ENCODE measurements at regions not wholly inside any gene's neighbourhood (a gene's known extent, or its start where the extent isn't known, plus 50 kb on each side); places are given as distances from the start of the nearest gene placed in this dataset.

- POLR2A ChIA-PET (ENCODE audit: low non-redundant PET), result no interaction called here
- intact Hi-C loops (cut with micrococcal nuclease; ENCODE audit: unreplicated experiment), result no loop called here
- Histone ChIP-seq H3K4me3 (ENCODE audit: low read depth, low read length, poor library complexity, severe bottlenecking) (no peak overlapping the region), H3K27me3 (replicated peaks; ENCODE audit: insufficient read depth, low read depth, low read length, poor library complexity) (no peaks in the 10 kb centered on the region), H3K4me1 (ENCODE audit: insufficient read depth, low read length, poor library complexity, severe bottlenecking) (no peaks in the 10 kb centered on the region), H3K9me3 (ENCODE audit: low read depth, low read length, poor library complexity, severe bottlenecking) (no peaks in the 10 kb centered on the region), H3K36me3 (ENCODE audit: insufficient read depth, low read length, poor library complexity, severe bottlenecking) (no peaks in the 10 kb centered on the region), H3K27ac (ENCODE audit: low read depth, low read length, poor library complexity, severe bottlenecking) (no peak overlapping the region)
- TF ChIP-seq CTCF (conservative IDR thresholded peaks at IDR 0.05; ENCODE audit: low read depth, low read length) (no peak), EZH2 (IDR thresholded peaks at IDR 0.05; ENCODE audit: borderline replicate concordance, low read depth, low read length, poor library complexity, severe bottlenecking) (no peak)
- CTCF ChIA-PET, result no interaction called here
- no peak for DNase-seq (ENCODE audit: low spot score)
- BruUV-seq (replicated peaks), result no TSS peak
Measured at GRCh38 chr5:85458319-85458718, 1073.6 kb upstream of the EDIL3 start.

- peak; percentile 4 for DNase-seq (ENCODE audit: low spot score)
- Histone ChIP-seq H3K27me3 (replicated peaks; ENCODE audit: insufficient read depth, low read depth, low read length, poor library complexity) (no peaks in the 10 kb centered on the region), H3K36me3 (ENCODE audit: insufficient read depth, low read length, poor library complexity, severe bottlenecking) (no peaks in the 10 kb centered on the region), H3K27ac (ENCODE audit: low read depth, low read length, poor library complexity, severe bottlenecking) (no peak overlapping the region), H3K4me1 (ENCODE audit: insufficient read depth, low read length, poor library complexity, severe bottlenecking) (no peaks in the 10 kb centered on the region), H3K9me3 (ENCODE audit: low read depth, low read length, poor library complexity, severe bottlenecking) (no peaks in the 10 kb centered on the region), H3K4me3 (ENCODE audit: low read depth, low read length, poor library complexity, severe bottlenecking) (no peak overlapping the region)
- POLR2A ChIA-PET (ENCODE audit: low non-redundant PET), result no interaction called here
- TF ChIP-seq CTCF (conservative IDR thresholded peaks at IDR 0.05; ENCODE audit: low read depth, low read length) (no peak), EZH2 (IDR thresholded peaks at IDR 0.05; ENCODE audit: borderline replicate concordance, low read depth, low read length, poor library complexity, severe bottlenecking) (no peak)
- BruUV-seq (replicated peaks), result no TSS peak
- intact Hi-C loops (cut with micrococcal nuclease; ENCODE audit: unreplicated experiment), result no loop called here
- CTCF ChIA-PET, result no interaction called here
Measured at GRCh38 chr5:85462957-85463356, 1078.3 kb upstream of the EDIL3 start.

- Histone ChIP-seq H3K4me1 (ENCODE audit: insufficient read depth, low read length, poor library complexity, severe bottlenecking) (no peaks in the 10 kb centered on the region), H3K36me3 (ENCODE audit: insufficient read depth, low read length, poor library complexity, severe bottlenecking) (no peaks in the 10 kb centered on the region), H3K27me3 (replicated peaks; ENCODE audit: insufficient read depth, low read depth, low read length, poor library complexity) (no peaks in the 10 kb centered on the region), H3K4me3 (ENCODE audit: low read depth, low read length, poor library complexity, severe bottlenecking) (no peak overlapping the region), H3K27ac (ENCODE audit: low read depth, low read length, poor library complexity, severe bottlenecking) (no peak overlapping the region), H3K9me3 (ENCODE audit: low read depth, low read length, poor library complexity, severe bottlenecking) (no peaks in the 10 kb centered on the region)
- BruUV-seq (replicated peaks), result no TSS peak
- POLR2A ChIA-PET (ENCODE audit: low non-redundant PET), result no interaction called here
- no peak for DNase-seq (ENCODE audit: low spot score)
- intact Hi-C loops (cut with micrococcal nuclease; ENCODE audit: unreplicated experiment), result no loop called here
- TF ChIP-seq EZH2 (IDR thresholded peaks at IDR 0.05; ENCODE audit: borderline replicate concordance, low read depth, low read length, poor library complexity, severe bottlenecking) (no peak), CTCF (conservative IDR thresholded peaks at IDR 0.05; ENCODE audit: low read depth, low read length) (no peak)
- CTCF ChIA-PET, result no interaction called here
Measured at GRCh38 chr5:85466423-85466822, 1081.7 kb upstream of the EDIL3 start.

Data from A673 (cell line).